ENCODE measurements at regions not wholly inside any gene's neighbourhood (a gene's known extent, or its start where the extent isn't known, plus 50 kb on each side); places are given as distances from the start of the nearest gene placed in this dataset.
A peak's percentile ranks its signal among the peaks of the same experiment; 100 is the strongest.
"Not testable (repeated sequence)": the region's sequence is repeated elsewhere in the genome, so short reads cannot be mapped to it uniquely, and the experiment has no call there.

DNA sequence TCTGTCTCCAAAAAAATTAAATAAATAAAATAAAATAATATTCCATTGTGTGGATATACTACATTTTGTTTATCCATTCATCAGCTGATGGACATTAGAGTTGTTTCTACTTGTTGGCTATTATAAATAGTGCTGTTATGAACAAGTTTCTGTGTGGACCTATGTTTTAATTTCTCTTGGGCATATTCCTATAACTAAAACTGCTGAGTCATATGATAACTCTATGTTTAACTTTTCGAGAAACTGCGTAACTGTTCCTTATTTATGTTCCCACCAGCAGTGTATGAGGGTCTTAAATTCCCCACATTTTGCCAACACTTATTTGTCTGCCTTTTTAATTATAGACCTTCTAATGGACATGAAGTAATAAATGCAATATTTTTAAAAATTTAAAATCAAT, 80.0 kb upstream of the XIST start:
- TF ChIP-seq POLR2AphosphoS5 (IDR thresholded peaks at IDR 0.05; ENCODE audit: borderline replicate concordance, low read depth, low read length) (no peak), FOXP2 (optimal IDR thresholded peaks at IDR 0.05; ENCODE audit: control extremely low read depth, extremely low read length, insufficient read depth) (no peak), EZH2 (IDR thresholded peaks at IDR 0.05) (no peak)
- no peaks in the 10 kb centered on the region for H3K9me3 ChIP-seq (ENCODE audit: low read depth, low read length)
- H3K9ac ChIP-seq (ENCODE audit: insufficient read length), result no peak overlapping the region
- no peak overlapping the region for H3K4me3 ChIP-seq
- no peaks in the 10 kb centered on the region for H3K36me3 ChIP-seq (ENCODE audit: insufficient read depth, low read length)
- H3K27ac ChIP-seq, result no peak overlapping the region
- no peak for DNase-seq (ENCODE audit: low read depth, low spot score)

- H3K4me3 ChIP-seq, result no peak overlapping the region
- no peak for DNase-seq (ENCODE audit: low read depth, low spot score)
- no peaks in the 10 kb centered on the region for H3K9me3 ChIP-seq (ENCODE audit: low read depth, low read length)
- H3K9ac ChIP-seq (ENCODE audit: insufficient read length), result no peak overlapping the region
- H3K36me3 ChIP-seq (ENCODE audit: insufficient read depth, low read length), result no peaks in the 10 kb centered on the region
- TF ChIP-seq FOXP2 (optimal IDR thresholded peaks at IDR 0.05; ENCODE audit: control extremely low read depth, extremely low read length, insufficient read depth), result no peak
- no peak for TF ChIP-seq EZH2 (IDR thresholded peaks at IDR 0.05)
- TF ChIP-seq POLR2AphosphoS5 (IDR thresholded peaks at IDR 0.05; ENCODE audit: borderline replicate concordance, low read depth, low read length), result no peak
- H3K27ac ChIP-seq, result no peak overlapping the region
These were observed 77.8 kb upstream of the XIST start for GRCh38 chrX:73930300-73930699.

DNA sequence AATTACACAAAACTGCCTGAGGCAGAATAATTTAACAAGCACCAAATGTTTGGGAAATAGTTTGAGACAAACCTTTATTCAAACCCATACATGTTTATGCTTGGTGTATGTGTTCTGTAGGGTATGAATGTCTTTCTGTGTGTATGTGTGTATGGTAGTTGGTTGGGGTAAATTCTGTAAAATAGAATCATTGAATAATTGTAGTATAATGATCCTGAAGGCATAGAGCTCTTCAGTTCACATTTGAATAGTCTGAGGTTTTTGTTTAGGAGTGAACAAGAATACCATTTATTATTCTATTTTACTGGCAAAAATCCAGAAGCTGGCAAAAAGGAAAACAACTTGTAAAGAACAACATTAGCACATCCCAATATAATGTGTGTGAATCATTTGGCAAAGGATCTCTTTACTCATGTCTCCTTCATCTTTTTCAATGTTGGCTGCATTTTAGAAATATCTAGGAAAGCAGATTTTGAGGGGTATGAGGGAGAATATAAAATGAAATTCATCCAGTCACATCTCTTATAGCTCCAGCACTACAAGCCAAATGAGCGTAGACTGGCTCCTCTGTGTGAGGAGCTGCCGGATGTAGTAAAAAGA, 70.4 kb upstream of the XIST start:
- H3K9me3 ChIP-seq (ENCODE audit: low read depth, low read length), result no peaks in the 10 kb centered on the region
- peak overlapping the region; percentile 53 for H3K27ac ChIP-seq
- no peak for DNase-seq (ENCODE audit: low read depth, low spot score)
- no peaks in the 10 kb centered on the region for H3K36me3 ChIP-seq (ENCODE audit: insufficient read depth, low read length)
- TF ChIP-seq POLR2AphosphoS5 (IDR thresholded peaks at IDR 0.05; ENCODE audit: borderline replicate concordance, low read depth, low read length) (no peak), FOXP2 (optimal IDR thresholded peaks at IDR 0.05; ENCODE audit: control extremely low read depth, extremely low read length, insufficient read depth) (no peak), EZH2 (IDR thresholded peaks at IDR 0.05) (no peak)
- no peak overlapping the region for H3K9ac ChIP-seq (ENCODE audit: insufficient read length)
- peak overlapping the region; percentile 10 for H3K4me3 ChIP-seq

DNA sequence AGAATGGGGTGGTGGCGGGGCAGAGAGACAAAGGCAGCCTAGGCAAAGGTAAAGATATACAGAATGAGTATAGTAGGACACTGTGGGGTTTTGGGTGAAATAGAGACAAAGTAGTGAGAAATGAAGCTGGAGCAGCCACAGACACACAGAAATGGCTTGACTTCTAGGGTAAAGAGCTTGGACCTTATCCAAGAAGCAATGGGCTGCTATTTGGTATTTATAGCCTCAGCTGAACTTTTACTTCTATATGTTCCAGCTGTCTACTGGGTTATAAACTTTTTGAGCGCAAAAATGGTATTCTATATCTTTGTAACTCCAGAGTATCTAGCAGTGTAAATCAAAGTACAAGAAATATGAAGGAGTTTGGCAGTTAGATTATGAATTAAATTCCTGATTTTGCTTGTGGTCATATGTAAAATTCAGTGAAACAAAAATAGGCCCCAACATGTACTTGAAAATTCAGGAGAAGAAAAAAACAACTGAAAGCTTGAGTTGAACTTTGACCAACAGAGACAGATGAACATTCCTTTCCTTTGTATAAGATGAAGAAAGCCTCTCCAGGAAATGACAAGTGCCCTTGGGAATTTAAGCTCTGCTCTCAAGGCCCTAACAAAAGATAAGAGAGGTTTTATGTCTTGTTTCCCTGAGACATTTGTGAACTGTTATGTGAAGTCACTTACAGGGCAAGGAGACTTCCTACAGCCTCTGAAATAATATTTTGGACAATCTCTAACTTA, 64.6 kb upstream of the XIST start:
- TF ChIP-seq EZH2 (IDR thresholded peaks at IDR 0.05), result no peak
- H3K36me3 ChIP-seq (ENCODE audit: insufficient read depth, low read length), result no peaks in the 10 kb centered on the region
- H3K27ac ChIP-seq, result peak overlapping the region; percentile 87
- DNase-seq (ENCODE audit: low read depth, low spot score), result peak; percentile 82
- H3K9ac ChIP-seq (ENCODE audit: insufficient read length), result no peak overlapping the region
- peak overlapping the region; percentile 49 for H3K4me3 ChIP-seq
- H3K9me3 ChIP-seq (ENCODE audit: low read depth, low read length), result no peaks in the 10 kb centered on the region

- DNase-seq (ENCODE audit: low read depth, low spot score), result no peak
- no peak overlapping the region for H3K9ac ChIP-seq (ENCODE audit: insufficient read length)
- no peaks in the 10 kb centered on the region for H3K36me3 ChIP-seq (ENCODE audit: insufficient read depth, low read length)
- peak overlapping the region; percentile 87 for H3K27ac ChIP-seq
- no peaks in the 10 kb centered on the region for H3K9me3 ChIP-seq (ENCODE audit: low read depth, low read length)
- no peak for TF ChIP-seq FOXP2 (optimal IDR thresholded peaks at IDR 0.05; ENCODE audit: control extremely low read depth, extremely low read length, insufficient read depth)
- H3K4me3 ChIP-seq, result peak overlapping the region; percentile 49
These were observed 64.0 kb upstream of the XIST start for GRCh38 chrX:73916489-73916888.

GRCh38 chrX:73914792-73915191, 62.3 kb upstream of the XIST start:
- H3K4me3 ChIP-seq; H3K27ac ChIP-seq; H3K36me3 ChIP-seq (ENCODE audit: insufficient read depth, low read length); H3K9ac ChIP-seq (ENCODE audit: insufficient read length); DNase-seq (ENCODE audit: low read depth, low spot score); H3K9me3 ChIP-seq (ENCODE audit: low read depth, low read length): not testable (repeated sequence)

DNA sequence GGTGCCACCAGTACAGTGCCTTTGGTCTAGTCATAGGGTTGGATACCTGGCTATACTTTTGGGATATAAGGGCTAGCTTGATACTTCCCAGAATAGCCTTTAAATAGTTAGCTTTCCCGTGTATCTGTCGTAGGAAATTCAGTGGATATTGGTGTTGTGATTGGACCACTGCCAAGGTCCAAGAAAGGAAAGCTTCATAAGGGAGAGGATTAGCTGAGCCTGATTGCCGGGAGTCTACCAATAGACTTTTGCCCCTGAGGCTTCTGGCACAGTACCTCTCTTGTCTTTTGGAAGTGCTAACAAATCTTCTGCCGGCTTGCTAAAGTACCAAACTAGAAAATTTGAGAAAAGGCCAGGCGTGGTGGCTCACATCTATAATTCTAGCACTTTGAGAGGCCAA, 61.1 kb upstream of the XIST start:
- DNase-seq (ENCODE audit: low read depth, low spot score), result no peak
- H3K9ac ChIP-seq (ENCODE audit: insufficient read length), result no peak overlapping the region
- no peak overlapping the region for H3K27ac ChIP-seq
- H3K36me3 ChIP-seq (ENCODE audit: insufficient read depth, low read length), result no peaks in the 10 kb centered on the region
- no peak overlapping the region for H3K4me3 ChIP-seq
- TF ChIP-seq FOXP2 (optimal IDR thresholded peaks at IDR 0.05; ENCODE audit: control extremely low read depth, extremely low read length, insufficient read depth) (no peak), POLR2AphosphoS5 (IDR thresholded peaks at IDR 0.05; ENCODE audit: borderline replicate concordance, low read depth, low read length) (no peak), EZH2 (IDR thresholded peaks at IDR 0.05) (no peak)
- H3K9me3 ChIP-seq (ENCODE audit: low read depth, low read length), result no peaks in the 10 kb centered on the region

DNA sequence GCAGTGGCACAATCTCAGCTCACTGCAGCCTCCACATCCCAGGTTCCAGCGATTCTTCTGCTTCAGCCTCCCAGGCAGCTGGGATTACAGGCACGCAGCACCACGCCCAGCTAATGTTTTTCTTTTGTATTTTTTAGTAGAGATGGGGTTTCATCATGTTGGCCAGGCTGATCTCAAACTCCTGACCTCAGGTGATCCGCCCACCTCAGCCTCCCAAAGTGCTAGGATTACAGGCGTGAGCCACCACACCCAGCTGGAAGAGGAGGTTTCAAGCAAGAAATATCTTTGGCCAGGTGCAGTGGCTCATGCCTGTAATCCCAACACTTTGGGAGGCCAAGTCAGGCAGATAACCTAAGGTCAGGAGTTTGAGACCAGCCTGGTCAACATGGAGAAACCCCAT, 59.4 kb upstream of the XIST start:
- not testable (repeated sequence) for H3K27ac ChIP-seq; H3K36me3 ChIP-seq (ENCODE audit: insufficient read depth, low read length); DNase-seq (ENCODE audit: low read depth, low spot score); H3K9me3 ChIP-seq (ENCODE audit: low read depth, low read length); H3K4me3 ChIP-seq; H3K9ac ChIP-seq (ENCODE audit: insufficient read length)

DNA sequence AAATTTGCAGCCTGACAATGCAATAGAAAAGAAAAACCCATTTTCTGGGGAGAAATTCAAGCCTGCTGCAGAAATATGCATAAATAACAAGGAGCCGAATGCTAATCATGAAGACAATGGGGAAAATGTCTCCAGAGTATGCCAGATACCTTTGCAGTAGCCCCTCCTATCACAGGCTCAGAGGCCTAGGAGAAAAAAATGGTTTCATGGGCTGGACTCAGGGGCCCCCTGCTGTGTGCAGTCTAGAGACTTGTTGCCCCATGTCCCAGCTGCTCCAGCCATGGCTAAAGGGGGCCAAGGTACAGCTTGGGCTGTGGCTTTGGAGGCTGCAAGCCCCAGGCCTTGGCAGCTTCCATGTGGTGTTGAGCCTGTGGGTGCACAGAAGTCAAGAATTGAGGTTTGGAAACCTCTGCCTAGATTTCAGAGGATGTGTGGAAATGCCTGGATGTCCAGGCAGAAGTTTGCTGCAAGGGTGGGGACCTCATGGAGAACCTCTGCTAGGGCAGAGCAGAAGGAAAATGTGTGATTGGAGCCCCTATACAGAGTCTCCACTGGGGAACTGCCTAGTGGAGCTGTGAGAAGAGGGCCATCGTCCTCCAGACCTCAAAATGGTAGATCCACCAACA, 53.3 kb upstream of the XIST start:
- not testable (repeated sequence) for DNase-seq (ENCODE audit: low read depth, low spot score); H3K4me3 ChIP-seq; H3K9ac ChIP-seq (ENCODE audit: insufficient read length); H3K9me3 ChIP-seq (ENCODE audit: low read depth, low read length); H3K27ac ChIP-seq; H3K36me3 ChIP-seq (ENCODE audit: insufficient read depth, low read length)

All from SK-N-MC (cell line).